ENCODE measurements at regions not wholly inside any gene's neighbourhood (a gene's known extent, or its start where the extent isn't known, plus 50 kb on each side); places are given as distances from the start of the nearest gene placed in this dataset.
A peak's percentile ranks its signal among the peaks of the same experiment; 100 is the strongest.

DNA sequence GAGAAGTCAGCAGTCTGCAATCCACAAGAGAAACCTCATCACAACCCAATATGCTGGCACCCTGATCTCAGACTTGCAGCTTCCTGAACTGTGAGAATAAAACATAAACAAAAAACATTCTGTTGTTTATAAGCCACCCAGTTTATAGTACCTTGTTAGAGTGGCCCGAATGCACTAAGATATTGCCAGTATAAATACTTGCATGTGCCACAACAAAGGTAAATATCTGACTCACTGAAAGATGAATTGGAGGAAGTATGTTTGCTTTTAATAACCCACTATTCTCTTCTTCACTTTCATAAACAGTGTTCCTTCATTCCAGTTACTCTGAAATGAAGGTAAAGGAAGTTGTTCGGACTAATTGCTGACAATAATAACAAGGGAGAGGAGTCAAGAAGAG, 1163.4 kb upstream of the CDH6 start:
- no peak for DNase-seq (ENCODE audit: low spot score)
- Histone ChIP-seq H3K4me1 (no peaks in the 10 kb centered on the region), H2AFZ (replicated peaks) (peak overlapping the region; percentile 44), H3K4me3 (no peak overlapping the region), H3K36me3 (no peaks in the 10 kb centered on the region), H3F3A (ENCODE audit: low read depth) (no peaks in the 10 kb centered on the region), H3K9me3 (ENCODE audit: low read depth) (no peaks in the 10 kb centered on the region), H3K9ac (no peak overlapping the region), H3K79me2 (ENCODE audit: low read depth) (no peaks in the 10 kb centered on the region), H4K20me1 (ENCODE audit: low read depth) (no peaks in the 10 kb centered on the region), H3K27ac (no peak overlapping the region), H3K27me3 (no peaks in the 10 kb centered on the region), H3K4me2 (no peak overlapping the region)
- H3K4me1 Mint-ChIP-seq: no peaks in the 10 kb centered on the region
- H3K4me3 Mint-ChIP-seq: no peak overlapping the region
- TF ChIP-seq EZH2phosphoT487 (IDR thresholded peaks at IDR 0.05): no peak
- TF ChIP-seq, protein P1, sequence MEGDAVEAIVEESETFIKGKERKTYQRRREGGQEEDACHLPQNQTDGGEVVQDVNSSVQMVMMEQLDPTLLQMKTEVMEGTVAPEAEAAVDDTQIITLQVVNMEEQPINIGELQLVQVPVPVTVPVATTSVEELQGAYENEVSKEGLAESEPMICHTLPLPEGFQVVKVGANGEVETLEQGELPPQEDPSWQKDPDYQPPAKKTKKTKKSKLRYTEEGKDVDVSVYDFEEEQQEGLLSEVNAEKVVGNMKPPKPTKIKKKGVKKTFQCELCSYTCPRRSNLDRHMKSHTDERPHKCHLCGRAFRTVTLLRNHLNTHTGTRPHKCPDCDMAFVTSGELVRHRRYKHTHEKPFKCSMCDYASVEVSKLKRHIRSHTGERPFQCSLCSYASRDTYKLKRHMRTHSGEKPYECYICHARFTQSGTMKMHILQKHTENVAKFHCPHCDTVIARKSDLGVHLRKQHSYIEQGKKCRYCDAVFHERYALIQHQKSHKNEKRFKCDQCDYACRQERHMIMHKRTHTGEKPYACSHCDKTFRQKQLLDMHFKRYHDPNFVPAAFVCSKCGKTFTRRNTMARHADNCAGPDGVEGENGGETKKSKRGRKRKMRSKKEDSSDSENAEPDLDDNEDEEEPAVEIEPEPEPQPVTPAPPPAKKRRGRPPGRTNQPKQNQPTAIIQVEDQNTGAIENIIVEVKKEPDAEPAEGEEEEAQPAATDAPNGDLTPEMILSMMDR (IDR thresholded peaks at IDR 0.05): no peak
- no peak for TF ChIP-seq EZH2 (IDR thresholded peaks at IDR 0.05)
- peaks cover 3% of the 10 kb centered on the region for H3K9me3 Mint-ChIP-seq
- no peaks in the 10 kb centered on the region for H3K36me3 Mint-ChIP-seq
- no peak overlapping the region for H3K27ac Mint-ChIP-seq
- no peaks in the 10 kb centered on the region for H3K27me3 Mint-ChIP-seq (ENCODE audit: insufficient read depth, low read depth)

DNA sequence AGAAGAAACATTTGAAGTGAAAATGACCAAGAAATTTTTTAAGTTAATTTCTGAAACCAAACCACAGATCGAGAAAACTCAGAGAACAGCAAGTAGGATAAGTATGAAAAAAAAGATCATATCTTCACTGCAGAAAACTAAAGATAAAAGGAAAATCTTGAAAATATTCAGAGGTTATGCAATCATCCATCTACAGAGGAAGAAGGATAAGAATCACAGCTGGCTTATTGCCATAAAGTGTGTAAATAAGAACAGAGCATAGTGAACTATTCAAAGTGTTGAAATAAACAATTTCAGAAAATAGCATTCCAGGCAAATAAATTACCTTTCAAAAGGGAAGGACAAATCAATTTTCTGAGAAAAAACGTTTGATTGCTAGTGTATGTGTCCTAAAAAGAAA, 1191.7 kb upstream of the CDH6 start:
- H3K36me3 ChIP-seq: no peaks in the 10 kb centered on the region
- H3F3A ChIP-seq (ENCODE audit: low read depth): no peaks in the 10 kb centered on the region

DNA sequence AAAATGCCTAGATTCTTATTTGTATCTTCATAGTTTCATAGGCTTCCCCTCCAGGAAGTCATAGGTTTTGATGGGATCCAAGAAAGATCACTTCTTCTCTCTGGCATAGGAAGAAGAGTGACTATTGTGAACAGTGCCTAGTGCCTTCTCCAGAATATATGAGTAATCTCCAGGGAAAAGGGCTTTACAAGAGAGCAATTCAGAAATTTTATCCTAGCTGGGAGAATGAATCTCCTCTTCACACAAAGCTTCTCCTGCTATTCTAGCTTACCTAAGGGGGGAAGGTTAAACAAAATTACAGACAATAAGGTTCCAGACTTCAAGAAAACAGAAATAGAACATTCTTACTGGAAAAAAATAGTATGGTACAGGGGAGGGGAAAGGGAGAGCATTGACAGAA, 1193.3 kb upstream of the CDH6 start:
- Histone ChIP-seq H3K9me3 (ENCODE audit: low read depth) (no peaks in the 10 kb centered on the region), H2AFZ (replicated peaks) (no peak overlapping the region), H3K36me3 (no peaks in the 10 kb centered on the region), H3K4me2 (no peak overlapping the region), H3K27ac (no peak overlapping the region), H4K20me1 (ENCODE audit: low read depth) (no peaks in the 10 kb centered on the region), H3K4me3 (no peak overlapping the region), H3F3A (ENCODE audit: low read depth) (no peaks in the 10 kb centered on the region), H3K4me1 (no peaks in the 10 kb centered on the region), H3K27me3 (no peaks in the 10 kb centered on the region), H3K79me2 (ENCODE audit: low read depth) (no peaks in the 10 kb centered on the region), H3K9ac (no peak overlapping the region)
- Mint-ChIP-seq H3K4me3 (no peak overlapping the region), H3K4me1 (no peaks in the 10 kb centered on the region), H3K36me3 (no peaks in the 10 kb centered on the region), H3K9me3 (no peaks in the 10 kb centered on the region), H3K27ac (no peak overlapping the region), H3K27me3 (ENCODE audit: insufficient read depth, low read depth) (no peaks in the 10 kb centered on the region)
- TF ChIP-seq, protein P1 (IDR thresholded peaks at IDR 0.05): no peak
- no peak for DNase-seq (ENCODE audit: low spot score)

More for the DNA sequence above, 1191.7 kb upstream of the CDH6 start:
- no peaks in the 10 kb centered on the region for H3K27me3 Mint-ChIP-seq (ENCODE audit: insufficient read depth, low read depth)
- H3K4me1 Mint-ChIP-seq: no peaks in the 10 kb centered on the region
- no peaks in the 10 kb centered on the region for H3K9me3 ChIP-seq (ENCODE audit: low read depth)
- DNase-seq (ENCODE audit: low spot score): no peak
- no peak overlapping the region for H3K4me2 ChIP-seq
- H2AFZ ChIP-seq (replicated peaks): no peak overlapping the region
- H3K79me2 ChIP-seq (ENCODE audit: low read depth): no peaks in the 10 kb centered on the region
- no peaks in the 10 kb centered on the region for H3K4me1 ChIP-seq
- no peak overlapping the region for H3K27ac Mint-ChIP-seq
- H3K4me3 ChIP-seq: no peak overlapping the region
- no peaks in the 10 kb centered on the region for H3K27me3 ChIP-seq
- no peak overlapping the region for H3K4me3 Mint-ChIP-seq
- no peak overlapping the region for H3K27ac ChIP-seq
- no peaks in the 10 kb centered on the region for H3K9me3 Mint-ChIP-seq
- no peaks in the 10 kb centered on the region for H3K36me3 Mint-ChIP-seq
- no peak overlapping the region for H3K9ac ChIP-seq
- TF ChIP-seq, protein P1 (IDR thresholded peaks at IDR 0.05): no peak
- no peak for TF ChIP-seq EZH2phosphoT487 (IDR thresholded peaks at IDR 0.05)
- no peak for TF ChIP-seq EZH2 (IDR thresholded peaks at IDR 0.05)
- no peaks in the 10 kb centered on the region for H4K20me1 ChIP-seq (ENCODE audit: low read depth)

DNA sequence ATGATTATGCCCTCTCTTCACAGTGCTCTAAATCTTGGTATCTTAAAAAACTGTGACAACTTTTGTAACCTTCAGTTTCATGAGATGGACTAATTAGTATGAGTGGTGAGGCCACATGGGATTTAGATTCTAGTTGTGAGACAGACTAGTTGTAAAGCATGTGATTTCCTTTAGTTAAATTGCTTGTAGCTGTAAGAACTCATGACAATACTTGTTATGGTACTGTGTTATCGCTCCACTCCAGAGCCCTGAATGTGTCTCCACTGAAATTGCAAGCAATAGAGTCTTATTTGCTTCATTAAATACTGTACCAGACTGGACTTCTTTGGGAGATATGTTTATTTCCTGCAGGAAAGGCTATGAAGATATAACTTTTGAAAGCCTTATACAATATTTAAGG, 1198.3 kb upstream of the CDH6 start:
- H3F3A ChIP-seq (ENCODE audit: low read depth): no peaks in the 10 kb centered on the region
- H3K79me2 ChIP-seq (ENCODE audit: low read depth): no peaks in the 10 kb centered on the region
- Mint-ChIP-seq H3K27me3 (ENCODE audit: insufficient read depth, low read depth) (no peaks in the 10 kb centered on the region), H3K9me3 (no peaks in the 10 kb centered on the region), H3K27ac (no peak overlapping the region), H3K4me3 (no peak overlapping the region), H3K4me1 (no peaks in the 10 kb centered on the region), H3K36me3 (no peaks in the 10 kb centered on the region)
- no peaks in the 10 kb centered on the region for H3K4me1 ChIP-seq
- H3K4me2 ChIP-seq: no peak overlapping the region
- no peaks in the 10 kb centered on the region for H3K9me3 ChIP-seq (ENCODE audit: low read depth)
- H2AFZ ChIP-seq (replicated peaks): no peak overlapping the region
- no peak overlapping the region for H3K27ac ChIP-seq
- no peak overlapping the region for H3K4me3 ChIP-seq
- no peaks in the 10 kb centered on the region for H3K36me3 ChIP-seq
- TF ChIP-seq, protein P1 (IDR thresholded peaks at IDR 0.05): no peak
- TF ChIP-seq EZH2 (IDR thresholded peaks at IDR 0.05) (no peak), EZH2phosphoT487 (IDR thresholded peaks at IDR 0.05) (no peak)
- no peaks in the 10 kb centered on the region for H4K20me1 ChIP-seq (ENCODE audit: low read depth)
- no peak for DNase-seq (ENCODE audit: low spot score)
- H3K9ac ChIP-seq: no peak overlapping the region
- H3K27me3 ChIP-seq: no peaks in the 10 kb centered on the region
